ENCODE measurements at regions not wholly inside any gene's neighbourhood (a gene's known extent, or its start where the extent isn't known, plus 50 kb on each side); places are given as distances from the start of the nearest gene placed in this dataset.

GRCh38 chr22:49276567-49276966 lies 551.1 kb downstream of the BRD1 start:
- TF ChIP-seq CTCF (IDR thresholded peaks at IDR 0.05; ENCODE audit: insufficient read depth, low read length, poor library complexity, severe bottlenecking) = no peak
- TF ChIP-seq EZH2phosphoT487 (conservative IDR thresholded peaks at IDR 0.05; ENCODE audit: low read length) = no peak
